T-cell (primary cell): ENCODE measurements at regions not wholly inside any gene's neighbourhood (a gene's known extent, or its start where the extent isn't known, plus 50 kb on each side); places are given as distances from the start of the nearest gene placed in this dataset.

ENCODE experiments used
- ATAC-seq, 4 experiments: fragments of 200-7000 bp in 3 of 4; fragments of 150-1000 bp in 1 of 4; cut with Tn5 transposase; replicated peaks in 1 of 4; 1 replicate in 3 of 4; 2 replicates in 1 of 4; pipeline ENCODE4 v1.10.0; 2021; ENCODE audit warnings: moderate library complexity in 3 of 4, mild to moderate bottlenecking in 2 of 4, moderate number of reproducible peaks in 1 of 4
- CTCF ChIA-PET, 2 donors: fragments of 300-600 bp; sonication (Branson Sonifier 250); formaldehyde crosslinking; loops; one replicate each; lab custom pipeline; 2022; ENCODE audit warnings: antibody characterized with exemption in 2 of 2; lab: Charles Lee
- POLR2A ChIA-PET, 2 donors: fragments of 300-600 bp; sonication (Branson Sonifier 250); formaldehyde crosslinking; loops; one replicate each; lab custom pipeline; 2022; ENCODE audit warnings: antibody characterized with exemption in 2 of 2; lab: Charles Lee
- DNase-seq, 35 experiments: peaks; one replicate each; pipeline versions ENCODE4 v3.0.0 to v3.0.0-alpha.2; 2013 to 2023
- H3K27ac ChIP-seq: one replicate; pipeline ENCODE4 v1.5.1; 2013; ENCODE audit warnings: low read length
- H3K27me3 ChIP-seq, 2 experiments: replicated peaks in 1 of 2; 1 replicate in 1 of 2; 2 replicates in 1 of 2; pipeline versions ENCODE4 v1.6.1 to v1.7.0; 2013; ENCODE audit warnings: low read length in 1 of 2, mixed read lengths in 1 of 2; ENCODE audit not compliant: control insufficient read depth in 2 of 2, insufficient read depth in 2 of 2; ENCODE audit errors: extremely low read depth in 1 of 2
- H3K36me3 ChIP-seq, 2 donors: 1 replicate in 1 of 2; 2 replicates in 1 of 2; pipeline versions ENCODE4 v1.6.1 to v1.7.0; 2013; ENCODE audit warnings: low read length in 1 of 2; ENCODE audit not compliant: control insufficient read depth in 2 of 2, insufficient read depth in 1 of 2; ENCODE audit errors: extremely low read depth in 1 of 2
- H3K4me1 ChIP-seq, 2 experiments: 1 replicate in 1 of 2; 2 replicates in 1 of 2; pipeline versions ENCODE4 v1.6.1 to v1.7.0; 2013; ENCODE audit warnings: low read length in 2 of 2, mixed read lengths in 1 of 2; ENCODE audit not compliant: insufficient read depth in 2 of 2, control insufficient read depth in 1 of 2; ENCODE audit errors: extremely low read depth in 1 of 2
- H3K4me3 ChIP-seq, 2 donors: 1 replicate in 1 of 2; 2 replicates in 1 of 2; pipeline versions ENCODE4 v1.5.1 to v1.7.0; 2013; ENCODE audit warnings: mild to moderate bottlenecking in 2 of 2, low read length in 1 of 2, moderate library complexity in 1 of 2; ENCODE audit not compliant: control insufficient read depth in 1 of 2; ENCODE audit errors: extremely low read depth in 1 of 2
- H3K9me3 ChIP-seq: 2 replicates; pipeline ENCODE4 v1.7.0; 2013
- H3K27ac Mint-ChIP-seq, 2 donors: one replicate each; pipeline ENCODE4 v1.8.0; 2020 to 2021; ENCODE audit warnings: mild to moderate bottlenecking in 2 of 2, mixed read lengths in 2 of 2
- H3K27me3 Mint-ChIP-seq, 2 donors: one replicate each; pipeline ENCODE4 v1.8.0; 2021 to 2022; ENCODE audit warnings: mixed read lengths in 2 of 2
- H3K36me3 Mint-ChIP-seq: one replicate; pipeline ENCODE4 v1.8.0; 2021; ENCODE audit warnings: mixed read lengths
- H3K4me1 Mint-ChIP-seq, 3 donors: one replicate each; pipeline ENCODE4 v1.8.0; 2020 to 2022; ENCODE audit warnings: mixed read lengths in 3 of 3, mild to moderate bottlenecking in 1 of 3
- H3K4me3 Mint-ChIP-seq, 3 donors: one replicate each; pipeline ENCODE4 v1.8.0; 2020 to 2022; ENCODE audit warnings: mild to moderate bottlenecking in 3 of 3, mixed read lengths in 3 of 3, moderate library complexity in 3 of 3
- H3K9me3 Mint-ChIP-seq, 3 donors: one replicate each; pipeline ENCODE4 v1.8.0; 2020 to 2022; ENCODE audit warnings: mixed read lengths in 3 of 3
- WGBS: methylation state at CpG from one replicate; pipeline ENCODE4 v1.1.5; 2013; ENCODE audit warnings: missing lambda C conversion rate; ENCODE audit not compliant: insufficient coverage; 5-methylcytosine and 5-hydroxymethylcytosine counted together

DNA sequence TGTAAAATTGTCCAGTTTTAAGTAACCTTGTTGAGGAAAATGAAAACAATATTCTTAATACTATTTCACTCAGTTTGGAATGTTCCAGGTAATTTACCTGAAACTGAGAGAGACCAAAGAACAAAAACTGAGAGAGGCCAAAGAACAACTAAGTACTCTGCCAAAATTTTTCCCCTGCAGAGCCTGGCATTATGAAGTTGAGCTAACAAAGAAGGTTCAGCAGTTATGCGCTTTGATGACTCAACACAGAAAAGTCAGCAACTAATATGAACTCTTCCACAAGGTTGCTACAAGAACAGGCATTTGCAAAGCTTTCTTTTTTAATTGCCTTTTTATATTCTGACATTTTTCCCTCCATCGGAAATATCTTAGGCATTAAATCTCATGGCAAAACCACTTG is 270.9 kb downstream of the CHRM3 start:
- Mint-ChIP-seq H3K36me3 (no peaks in the 10 kb centered on the region), H3K4me1 (peaks cover 0 to under 1% (median 0%) of the 10 kb centered on the region in 3 donors), H3K27ac (no peak overlapping the region), H3K9me3 (peaks cover 0 to 3% (median 3%) of the 10 kb centered on the region in 3 donors), H3K27me3 (no peaks in the 10 kb centered on the region), H3K4me3 (no peak overlapping the region)
- Histone ChIP-seq H3K4me3 (no peak overlapping the region), H3K4me1 (no peaks in the 10 kb centered on the region), H3K27ac (no peak overlapping the region), H3K27me3 (no peaks in the 10 kb centered on the region), H3K9me3 (no peaks in the 10 kb centered on the region), H3K36me3 (no peaks in the 10 kb centered on the region)
- CTCF ChIA-PET, result no interaction called here
- ATAC-seq, result no peak
- WGBS, result no CpG with 5 or more reads among the region's 2 CpGs
- POLR2A ChIA-PET, result no interaction called here
- no peak for DNase-seq

- H3K36me3 Mint-ChIP-seq, result no peaks in the 10 kb centered on the region
- no peaks in the 10 kb centered on the region for H3K9me3 ChIP-seq
- no peaks in the 10 kb centered on the region for H3K27me3 ChIP-seq
- H3K27ac Mint-ChIP-seq, result no peak overlapping the region
- H3K4me3 Mint-ChIP-seq, result no peak overlapping the region
- H3K4me3 ChIP-seq, result no peak overlapping the region
- H3K4me1 Mint-ChIP-seq, result peaks cover 5 to 17% (median 6%) of the 10 kb centered on the region in 3 donors
- H3K27me3 Mint-ChIP-seq, result no peaks in the 10 kb centered on the region
- ChIA-PET CTCF (no interaction called here), POLR2A (no interaction called here)
- peaks cover 0 to 7% (median 0%) of the 10 kb centered on the region in 3 donors for H3K9me3 Mint-ChIP-seq
- no peak overlapping the region for H3K27ac ChIP-seq
- no peak for DNase-seq
- no CpG with 5 or more reads among the region's 3 CpGs for WGBS
- ATAC-seq, result no peak
- H3K4me1 ChIP-seq, result no peaks in the 10 kb centered on the region
- H3K36me3 ChIP-seq, result no peaks in the 10 kb centered on the region
Measured at GRCh38 chr1:239662950-239663349, 276.6 kb downstream of the CHRM3 start.

DNA sequence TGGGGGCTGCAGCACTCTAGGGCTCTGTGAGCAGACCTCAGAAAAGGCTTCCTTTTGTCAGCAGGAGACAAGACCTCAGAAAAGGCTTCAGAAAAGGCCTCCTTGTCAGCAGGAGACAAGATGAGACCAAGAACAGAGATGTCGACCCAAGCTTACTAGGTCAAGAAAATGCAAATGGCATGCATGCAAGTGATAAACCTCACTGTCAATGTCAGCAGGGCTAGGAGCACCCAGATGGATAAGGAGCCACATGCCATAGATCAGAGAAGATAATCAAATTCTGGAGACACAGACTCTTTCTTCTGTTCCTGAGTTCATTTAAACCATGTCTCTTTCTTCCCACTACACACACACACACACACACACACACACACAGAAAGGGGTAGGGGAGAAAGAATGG is 285.9 kb downstream of the CHRM3 start:
- Histone ChIP-seq H3K9me3 (no peaks in the 10 kb centered on the region), H3K4me3 (no peak overlapping the region), H3K4me1 (no peaks in the 10 kb centered on the region), H3K36me3 (no peaks in the 10 kb centered on the region), H3K27ac (no peak overlapping the region), H3K27me3 (no peaks in the 10 kb centered on the region)
- Mint-ChIP-seq H3K4me3 (no peak overlapping the region), H3K36me3 (peaks cover 3% of the 10 kb centered on the region), H3K9me3 (no peaks in the 10 kb centered on the region), H3K27me3 (peaks cover 0 to 3% of the 10 kb centered on the region in 2 donors), H3K4me1 (no peaks in the 10 kb centered on the region), H3K27ac (no peak overlapping the region)
- DNase-seq, result no peak
- ChIA-PET CTCF (no interaction called here), POLR2A (no interaction called here)
- 40% methylated on average over 1 of the region's 1 CpG for WGBS
- no peak for ATAC-seq

DNA sequence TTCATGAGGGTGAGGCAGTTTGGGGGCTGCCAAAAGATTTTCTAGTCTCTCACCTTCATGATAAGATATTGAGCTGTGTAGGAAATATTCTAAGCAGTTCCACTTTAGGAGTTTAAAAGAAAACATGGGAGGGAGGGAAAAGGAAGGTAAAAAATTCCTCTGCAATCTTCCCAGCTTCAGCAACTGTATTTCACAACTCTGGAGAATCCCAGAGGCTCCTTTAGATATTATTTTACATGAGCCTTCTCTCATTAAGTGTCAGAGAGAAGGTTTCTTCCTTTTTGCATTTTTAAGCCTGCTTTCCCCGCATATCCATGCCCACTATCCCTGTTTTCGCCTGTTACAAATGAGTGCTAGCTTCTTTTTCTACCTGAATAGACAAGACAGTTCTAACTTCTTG is 289.4 kb downstream of the CHRM3 start:
- ATAC-seq (no peak), DNase-seq (no peak)
- H3K4me3 Mint-ChIP-seq, result no peak overlapping the region
- CTCF ChIA-PET, result no interaction called here
- POLR2A ChIA-PET, result interaction anchor here in 1 of 2 donors (0.6 to 1.0 kb wide), 2 partner anchors 30 to 91 kb away, joined by 3 read pairs; no protein-coding TSS in a partner anchor
- no peaks in the 10 kb centered on the region for H3K9me3 ChIP-seq
- no peaks in the 10 kb centered on the region for H3K27me3 ChIP-seq
- no peaks in the 10 kb centered on the region for H3K36me3 ChIP-seq
- no peaks in the 10 kb centered on the region for H3K4me1 ChIP-seq
- 80% methylated on average over 1 of the region's 2 CpGs for WGBS
- no peak overlapping the region for H3K27ac Mint-ChIP-seq
- H3K4me3 ChIP-seq, result no peak overlapping the region
- H3K36me3 Mint-ChIP-seq, result peaks cover 3% of the 10 kb centered on the region
- no peak overlapping the region for H3K27ac ChIP-seq
- peaks cover 0 to 3% of the 10 kb centered on the region in 2 donors for H3K27me3 Mint-ChIP-seq
- peaks cover 0 to 3% (median 0%) of the 10 kb centered on the region in 3 donors for H3K9me3 Mint-ChIP-seq
- H3K4me1 Mint-ChIP-seq, result no peaks in the 10 kb centered on the region

DNA sequence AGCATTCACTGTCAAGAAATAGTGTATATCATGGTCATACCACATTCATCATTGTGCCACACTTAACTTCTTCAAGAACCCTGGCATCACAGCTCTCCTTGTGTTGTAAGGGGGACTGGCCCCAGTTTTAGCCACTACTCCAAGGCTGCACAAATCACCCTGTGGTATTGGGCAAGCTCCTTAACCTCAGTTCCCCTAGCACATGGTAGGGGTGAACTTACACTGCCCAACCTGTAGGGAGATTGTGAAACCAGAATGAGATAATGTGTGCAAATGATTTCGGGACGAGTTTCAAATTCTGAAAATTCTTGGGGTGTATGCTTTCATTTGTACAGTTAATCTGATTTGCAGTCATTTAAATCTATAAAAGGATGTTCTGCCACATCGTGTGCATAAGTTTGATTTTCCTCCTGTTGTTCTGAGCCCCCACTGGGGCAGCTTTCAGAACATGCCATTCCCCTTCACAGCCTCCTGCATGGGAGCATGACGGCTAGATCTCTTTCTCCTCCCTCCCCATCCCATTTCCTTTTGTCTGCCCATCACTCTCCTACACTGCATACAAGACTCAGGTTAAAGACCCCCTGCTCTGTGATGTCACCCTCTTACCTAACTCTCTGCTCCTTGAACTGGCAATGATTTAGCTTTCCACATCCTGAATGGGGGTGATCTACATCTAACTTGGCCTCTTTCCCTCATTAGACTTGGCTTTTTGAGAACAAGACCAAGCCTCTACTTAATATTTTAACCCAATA is 290.3 kb downstream of the CHRM3 start:
- no peak for ATAC-seq
- Mint-ChIP-seq H3K27ac (no peak overlapping the region), H3K4me3 (no peak overlapping the region), H3K36me3 (peaks cover 3% of the 10 kb centered on the region), H3K4me1 (no peaks in the 10 kb centered on the region), H3K9me3 (peaks cover 0 to 5% (median 0%) of the 10 kb centered on the region in 3 donors), H3K27me3 (no peaks in the 10 kb centered on the region)
- 88% methylated on average over 4 of the region's 4 CpGs for WGBS
- Histone ChIP-seq H3K27ac (no peak overlapping the region), H3K4me3 (no peak overlapping the region), H3K36me3 (no peaks in the 10 kb centered on the region), H3K4me1 (no peaks in the 10 kb centered on the region), H3K9me3 (no peaks in the 10 kb centered on the region), H3K27me3 (no peaks in the 10 kb centered on the region)
- CTCF ChIA-PET, result interaction anchor here in 1 of 2 donors (0.6 kb wide), 1 partner anchor 45 kb away, joined by 3 read pairs; no protein-coding TSS in a partner anchor
- no peak for DNase-seq
- POLR2A ChIA-PET, result interaction anchor here in 1 of 2 donors (1.0 kb wide), 1 partner anchor 29 kb away, joined by 3 read pairs; no protein-coding TSS in a partner anchor

DNA sequence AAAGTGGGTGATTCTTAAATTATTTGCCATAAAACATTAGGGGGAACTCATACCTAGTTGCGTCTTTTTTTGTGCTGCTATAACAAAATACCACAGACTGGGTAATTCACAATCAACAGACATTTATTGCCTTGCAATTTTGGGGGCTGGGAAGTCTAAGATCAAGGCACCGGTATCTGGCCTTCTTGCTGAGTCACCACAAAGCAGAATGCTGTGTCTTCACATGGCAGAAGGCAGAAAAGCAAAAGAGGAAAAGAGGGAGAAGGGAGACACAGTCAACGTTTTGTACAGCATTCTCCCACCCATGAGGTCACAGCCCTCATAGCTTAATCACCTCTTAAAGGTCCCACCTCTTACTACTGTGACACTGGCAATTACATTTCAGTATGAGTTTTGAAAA is 291.0 kb downstream of the CHRM3 start:
- H3K36me3 ChIP-seq, result no peaks in the 10 kb centered on the region
- H3K4me3 ChIP-seq, result no peak overlapping the region
- POLR2A ChIA-PET, result no interaction called here
- peaks cover 0 to 5% (median 0%) of the 10 kb centered on the region in 3 donors for H3K9me3 Mint-ChIP-seq
- no peak overlapping the region for H3K27ac ChIP-seq
- no peaks in the 10 kb centered on the region for H3K4me1 Mint-ChIP-seq
- no peak overlapping the region for H3K27ac Mint-ChIP-seq
- no CpG with 5 or more reads among the region's 3 CpGs for WGBS
- H3K4me1 ChIP-seq, result no peaks in the 10 kb centered on the region
- no peaks in the 10 kb centered on the region for H3K9me3 ChIP-seq
- ATAC-seq (no peak), DNase-seq (no peak)
- no peaks in the 10 kb centered on the region for H3K27me3 Mint-ChIP-seq
- no peaks in the 10 kb centered on the region for H3K27me3 ChIP-seq
- CTCF ChIA-PET, result no interaction called here
- H3K4me3 Mint-ChIP-seq, result no peak overlapping the region
- peaks cover 3% of the 10 kb centered on the region for H3K36me3 Mint-ChIP-seq
